SK-N-MC (cell line): ENCODE measurements at regions not wholly inside any gene's neighbourhood (a gene's known extent, or its start where the extent isn't known, plus 50 kb on each side); places are given as distances from the start of the nearest gene placed in this dataset.
A peak's percentile ranks its signal among the peaks of the same experiment; 100 is the strongest.

Source experiments
- DNase-seq: peaks from one replicate; pipeline ENCODE4 v3.0.0-alpha.2; 2011; ENCODE audit warnings: low read depth, low spot score
- H3K27ac ChIP-seq: fragments of 200-600 bp; sonication (generic); 2 replicates; pipeline ENCODE4 v1.5.1; 2016; ENCODE audit warnings: mixed run types
- H3K36me3 ChIP-seq: fragments of 200-600 bp; sonication (generic); 2 replicates; pipeline ENCODE4 v1.6.1; 2017; ENCODE audit warnings: antibody characterized with exemption, low read length, mixed read lengths; ENCODE audit not compliant: insufficient read depth
- H3K4me3 ChIP-seq: fragments of 200-600 bp; sonication (generic); 2 replicates; pipeline ENCODE4 v1.5.1; 2016
- H3K9ac ChIP-seq: fragments of 200-600 bp; sonication (generic); 2 replicates; pipeline ENCODE4 v1.8.0; 2017; ENCODE audit warnings: mixed run types, mixed read lengths; ENCODE audit not compliant: insufficient read length
- H3K9me3 ChIP-seq: fragments of 200-600 bp; sonication (generic); 2 replicates; pipeline ENCODE4 v1.6.1; 2017; ENCODE audit warnings: low read depth, mild to moderate bottlenecking, antibody characterized with exemption, low read length, moderate library complexity, mixed read lengths
- EZH2 ChIP-seq: fragments of 200-600 bp; sonication (generic); IDR thresholded peaks from one replicate; pipeline ENCODE4 v1.6.1; 2017; ENCODE audit warnings: antibody characterized with exemption
- FOXP2 ChIP-seq: optimal IDR thresholded peaks from 2 replicates; pipeline ENCODE3; 2011; ENCODE audit warnings: mild to moderate bottlenecking, moderate library complexity; ENCODE audit not compliant: insufficient read depth; ENCODE audit errors: extremely low read length, control extremely low read depth
- POLR2AphosphoS5 ChIP-seq: IDR thresholded peaks from 2 replicates; pipeline ENCODE4 v1.6.1; 2012; ENCODE audit warnings: mild to moderate bottlenecking, low read depth, low read length, borderline replicate concordance

- TF ChIP-seq EZH2 (no peak), FOXP2 (no peak), POLR2AphosphoS5 (no peak)
- H3K4me3 ChIP-seq = peak overlapping the region; percentile 41
- H3K9ac ChIP-seq = no peak overlapping the region
- no peak for DNase-seq
- no peaks in the 10 kb centered on the region for H3K36me3 ChIP-seq
- peak overlapping the region; percentile 91 for H3K27ac ChIP-seq
- no peaks in the 10 kb centered on the region for H3K9me3 ChIP-seq
Observed at GRCh38 chr6:134447423-134447822, 129.5 kb upstream of the SGK1 start.

- Histone ChIP-seq H3K27ac (peak overlapping the region; percentile 91), H3K9me3 (no peaks in the 10 kb centered on the region), H3K36me3 (no peaks in the 10 kb centered on the region), H3K9ac (no peak overlapping the region), H3K4me3 (no peak overlapping the region)
- no peak for DNase-seq
- no peak for TF ChIP-seq POLR2AphosphoS5
- TF ChIP-seq FOXP2 = no peak
- TF ChIP-seq EZH2 = no peak
Observed at GRCh38 chr6:134446896-134447295, 129.0 kb upstream of the SGK1 start.

- no peak overlapping the region for H3K9ac ChIP-seq
- H3K9me3 ChIP-seq = no peaks in the 10 kb centered on the region
- TF ChIP-seq POLR2AphosphoS5 (no peak), EZH2 (no peak), FOXP2 (no peak)
- no peak for DNase-seq
- H3K36me3 ChIP-seq = no peaks in the 10 kb centered on the region
- H3K4me3 ChIP-seq = no peak overlapping the region
- H3K27ac ChIP-seq = no peak overlapping the region
Observed at GRCh38 chr6:134446218-134446848, 128.4 kb upstream of the SGK1 start.

GRCh38 chr6:134443009-134443408 lies 125.1 kb upstream of the SGK1 start:
- TF ChIP-seq POLR2AphosphoS5 (no peak), FOXP2 (no peak), EZH2 (no peak)
- no peak overlapping the region for H3K9ac ChIP-seq
- H3K36me3 ChIP-seq = no peaks in the 10 kb centered on the region
- H3K9me3 ChIP-seq = no peaks in the 10 kb centered on the region
- H3K4me3 ChIP-seq = no peak overlapping the region
- DNase-seq = no peak
- no peak overlapping the region for H3K27ac ChIP-seq

GRCh38 chr6:134442073-134442472 lies 124.2 kb upstream of the SGK1 start:
- DNase-seq = no peak
- no peaks in the 10 kb centered on the region for H3K9me3 ChIP-seq
- H3K9ac ChIP-seq = no peak overlapping the region
- no peak overlapping the region for H3K27ac ChIP-seq
- TF ChIP-seq EZH2 (no peak), FOXP2 (no peak), POLR2AphosphoS5 (no peak)
- no peaks in the 10 kb centered on the region for H3K36me3 ChIP-seq
- H3K4me3 ChIP-seq = no peak overlapping the region

- TF ChIP-seq EZH2 (no peak), FOXP2 (no peak), POLR2AphosphoS5 (no peak)
- no peak for DNase-seq
- Histone ChIP-seq H3K9ac (no peak overlapping the region), H3K4me3 (no peak overlapping the region), H3K9me3 (no peaks in the 10 kb centered on the region), H3K27ac (no peak overlapping the region), H3K36me3 (no peaks in the 10 kb centered on the region)
Observed at GRCh38 chr6:134438837-134439236, 120.9 kb upstream of the SGK1 start.

DNA sequence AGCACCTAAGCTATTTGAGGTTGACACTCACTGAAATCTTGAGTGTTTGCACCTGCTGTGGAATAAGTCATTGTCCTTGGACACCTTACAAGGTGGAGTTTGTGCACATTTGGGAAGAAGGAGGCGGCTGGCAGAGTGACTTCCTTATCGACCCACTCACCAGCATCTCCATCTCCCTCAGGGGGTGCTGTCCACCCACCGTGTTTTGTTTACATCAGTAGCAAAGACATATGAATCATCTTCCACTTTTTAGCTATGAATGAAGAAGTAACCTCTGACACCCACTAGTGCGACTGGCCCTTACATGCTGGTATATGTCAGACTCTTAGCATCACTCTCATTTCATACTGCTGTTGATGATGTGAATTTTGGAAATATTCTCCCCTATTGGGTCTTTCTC lies 119.5 kb upstream of the SGK1 start:
- no peak overlapping the region for H3K27ac ChIP-seq
- no peaks in the 10 kb centered on the region for H3K9me3 ChIP-seq
- DNase-seq = no peak
- H3K9ac ChIP-seq = no peak overlapping the region
- H3K4me3 ChIP-seq = no peak overlapping the region
- H3K36me3 ChIP-seq = no peaks in the 10 kb centered on the region
- no peak for TF ChIP-seq FOXP2
- TF ChIP-seq EZH2 = no peak
- TF ChIP-seq POLR2AphosphoS5 = no peak

GRCh38 chr6:134436950-134437349 lies 119.0 kb upstream of the SGK1 start:
- TF ChIP-seq EZH2 = no peak
- TF ChIP-seq POLR2AphosphoS5 = no peak
- no peak for TF ChIP-seq FOXP2
- H3K4me3 ChIP-seq = no peak overlapping the region
- H3K9me3 ChIP-seq = no peaks in the 10 kb centered on the region
- no peak overlapping the region for H3K9ac ChIP-seq
- H3K36me3 ChIP-seq = no peaks in the 10 kb centered on the region
- H3K27ac ChIP-seq = no peak overlapping the region
- no peak for DNase-seq

GRCh38 chr6:134436281-134436815 lies 118.4 kb upstream of the SGK1 start:
- Histone ChIP-seq H3K9ac (no peak overlapping the region), H3K9me3 (no peaks in the 10 kb centered on the region), H3K27ac (no peak overlapping the region), H3K36me3 (no peaks in the 10 kb centered on the region), H3K4me3 (no peak overlapping the region)
- TF ChIP-seq FOXP2 (no peak), POLR2AphosphoS5 (no peak), EZH2 (no peak)
- no peak for DNase-seq
